ENCODE measurements at regions not wholly inside any gene's neighbourhood (a gene's known extent, or its start where the extent isn't known, plus 50 kb on each side); places are given as distances from the start of the nearest gene placed in this dataset.
A peak's percentile ranks its signal among the peaks of the same experiment; 100 is the strongest.

GRCh38 chr3:144770915-144771351, 799.3 kb downstream of the DIPK2A start:
- Mint-ChIP-seq H3K9me3 (ENCODE audit: low read depth) (no peaks in the 10 kb centered on the region), H3K36me3 (ENCODE audit: insufficient read depth) (no peaks in the 10 kb centered on the region), H3K4me1 (ENCODE audit: low read depth) (peaks cover 1% of the 10 kb centered on the region), H3K27ac (no peak overlapping the region), H3K4me3 (ENCODE audit: low read depth) (no peak overlapping the region), H3K27me3 (no peaks in the 10 kb centered on the region)
- TF ChIP-seq CTCF (IDR thresholded peaks at IDR 0.05; ENCODE audit: unreplicated experiment): peak; percentile 66
- no peak for DNase-seq (ENCODE audit: low spot score, unreplicated experiment)

GRCh38 chr3:144771381-144771870, 799.8 kb downstream of the DIPK2A start:
- Mint-ChIP-seq H3K4me3 (ENCODE audit: low read depth) (no peak overlapping the region), H3K27ac (no peak overlapping the region), H3K36me3 (ENCODE audit: insufficient read depth) (no peaks in the 10 kb centered on the region), H3K27me3 (no peaks in the 10 kb centered on the region), H3K4me1 (ENCODE audit: low read depth) (peaks cover 1% of the 10 kb centered on the region), H3K9me3 (ENCODE audit: low read depth) (no peaks in the 10 kb centered on the region)
- no peak for TF ChIP-seq CTCF (IDR thresholded peaks at IDR 0.05; ENCODE audit: unreplicated experiment)
- no peak for DNase-seq (ENCODE audit: low spot score, unreplicated experiment)

GRCh38 chr3:144772372-144772771, 800.7 kb downstream of the DIPK2A start:
- no peak for TF ChIP-seq CTCF (IDR thresholded peaks at IDR 0.05; ENCODE audit: unreplicated experiment)
- Mint-ChIP-seq H3K4me1 (ENCODE audit: low read depth) (peaks cover 1% of the 10 kb centered on the region), H3K27ac (no peak overlapping the region), H3K27me3 (no peaks in the 10 kb centered on the region), H3K4me3 (ENCODE audit: low read depth) (no peak overlapping the region), H3K36me3 (ENCODE audit: insufficient read depth) (no peaks in the 10 kb centered on the region), H3K9me3 (ENCODE audit: low read depth) (no peaks in the 10 kb centered on the region)
- no peak for DNase-seq (ENCODE audit: low spot score, unreplicated experiment)

GRCh38 chr3:144773350-144773749, 801.7 kb downstream of the DIPK2A start:
- Mint-ChIP-seq H3K27ac (no peak overlapping the region), H3K4me1 (ENCODE audit: low read depth) (peaks cover 1% of the 10 kb centered on the region), H3K36me3 (ENCODE audit: insufficient read depth) (no peaks in the 10 kb centered on the region), H3K4me3 (ENCODE audit: low read depth) (no peak overlapping the region), H3K27me3 (no peaks in the 10 kb centered on the region), H3K9me3 (ENCODE audit: low read depth) (no peaks in the 10 kb centered on the region)
- DNase-seq (ENCODE audit: low spot score, unreplicated experiment): no peak
- no peak for TF ChIP-seq CTCF (IDR thresholded peaks at IDR 0.05; ENCODE audit: unreplicated experiment)

- H3K27ac Mint-ChIP-seq: no peak overlapping the region
- H3K4me1 Mint-ChIP-seq (ENCODE audit: low read depth): peaks cover 1% of the 10 kb centered on the region
- H3K9me3 Mint-ChIP-seq (ENCODE audit: low read depth): no peaks in the 10 kb centered on the region
- no peaks in the 10 kb centered on the region for H3K27me3 Mint-ChIP-seq
- no peaks in the 10 kb centered on the region for H3K36me3 Mint-ChIP-seq (ENCODE audit: insufficient read depth)
- no peak for TF ChIP-seq CTCF (IDR thresholded peaks at IDR 0.05; ENCODE audit: unreplicated experiment)
- no peak for DNase-seq (ENCODE audit: low spot score, unreplicated experiment)
- H3K4me3 Mint-ChIP-seq (ENCODE audit: low read depth): no peak overlapping the region
Measured at GRCh38 chr3:144774897-144775296, 803.3 kb downstream of the DIPK2A start.

Measured in progenitor cell of endocrine pancreas (in vitro differentiated cells).